Fibroblast of skin of abdomen (primary cell): ENCODE measurements at regions not wholly inside any gene's neighbourhood (a gene's known extent, or its start where the extent isn't known, plus 50 kb on each side); places are given as distances from the start of the nearest gene placed in this dataset.
"Not testable (repeated sequence)": the region's sequence is repeated elsewhere in the genome, so short reads cannot be mapped to it uniquely, and the experiment has no call there.

Experiments
- DNase-seq: peaks from one replicate; pipeline ENCODE4 v3.0.0-alpha.2; 2013

- no peak for DNase-seq
These were observed 370.7 kb upstream of the MAF start for GRCh38 chr16:79971237-79971572.

GRCh38 chr16:79970551-79971236 lies 370.2 kb upstream of the MAF start:
- DNase-seq, result no peak

- no peak for DNase-seq
These were observed 369.6 kb upstream of the MAF start for GRCh38 chr16:79970087-79970486.

GRCh38 chr16:79969458-79969857 lies 368.9 kb upstream of the MAF start:
- DNase-seq, result no peak

GRCh38 chr16:79966226-79966625 lies 365.7 kb upstream of the MAF start:
- no peak for DNase-seq

GRCh38 chr16:79965718-79966117 lies 365.2 kb upstream of the MAF start:
- no peak for DNase-seq

- DNase-seq, result no peak
These were observed 363.6 kb upstream of the MAF start for GRCh38 chr16:79964104-79964503.

- no peak for DNase-seq
These were observed 362.4 kb upstream of the MAF start for GRCh38 chr16:79962962-79963361.

GRCh38 chr16:79959226-79959625 lies 358.7 kb upstream of the MAF start:
- DNase-seq, result no peak

- DNase-seq, result no peak
These were observed 354.6 kb upstream of the MAF start for GRCh38 chr16:79954921-79955705.

- DNase-seq, result no peak
These were observed 350.6 kb upstream of the MAF start for GRCh38 chr16:79950932-79951719.

- no peak for DNase-seq
These were observed 348.9 kb upstream of the MAF start for GRCh38 chr16:79949417-79949816.

GRCh38 chr16:79947771-79948170 lies 347.2 kb upstream of the MAF start:
- DNase-seq, result no peak

- no peak for DNase-seq
These were observed 345.7 kb upstream of the MAF start for GRCh38 chr16:79946252-79946651.

GRCh38 chr16:79943736-79944135 lies 343.2 kb upstream of the MAF start:
- peak; percentile 6 for DNase-seq

- no peak for DNase-seq
These were observed 338.0 kb upstream of the MAF start for GRCh38 chr16:79938575-79938974.

GRCh38 chr16:79937671-79938070 lies 337.1 kb upstream of the MAF start:
- not testable (repeated sequence) for DNase-seq

- DNase-seq, result no peak
These were observed 333.1 kb upstream of the MAF start for GRCh38 chr16:79933603-79934002.

- no peak for DNase-seq
These were observed 332.0 kb upstream of the MAF start for GRCh38 chr16:79932572-79932971.

- DNase-seq, result no peak
These were observed 331.2 kb upstream of the MAF start for GRCh38 chr16:79931721-79932120.

GRCh38 chr16:79929260-79929965 lies 328.9 kb upstream of the MAF start:
- DNase-seq, result no peak

- no peak for DNase-seq
These were observed 327.8 kb upstream of the MAF start for GRCh38 chr16:79928142-79928873.
